GM20000 (cell line): ENCODE measurements at regions not wholly inside any gene's neighbourhood (a gene's known extent, or its start where the extent isn't known, plus 50 kb on each side); places are given as distances from the start of the nearest gene placed in this dataset.
"Not testable (repeated sequence)": the region's sequence is repeated elsewhere in the genome, so short reads cannot be mapped to it uniquely, and the experiment has no call there.

Source experiments
- DNase-seq: peaks from one replicate; pipeline ENCODE4 v3.0.0; 2012; ENCODE audit warnings: low spot score
- TF ChIP-seq, protein P1 (sequence below): IDR thresholded peaks from 2 replicates; pipeline ENCODE4 v1.5.1; 2012; ENCODE audit warnings: mild to moderate bottlenecking, control low read depth; ENCODE audit errors: extremely low read depth, missing control alignments

DNA sequence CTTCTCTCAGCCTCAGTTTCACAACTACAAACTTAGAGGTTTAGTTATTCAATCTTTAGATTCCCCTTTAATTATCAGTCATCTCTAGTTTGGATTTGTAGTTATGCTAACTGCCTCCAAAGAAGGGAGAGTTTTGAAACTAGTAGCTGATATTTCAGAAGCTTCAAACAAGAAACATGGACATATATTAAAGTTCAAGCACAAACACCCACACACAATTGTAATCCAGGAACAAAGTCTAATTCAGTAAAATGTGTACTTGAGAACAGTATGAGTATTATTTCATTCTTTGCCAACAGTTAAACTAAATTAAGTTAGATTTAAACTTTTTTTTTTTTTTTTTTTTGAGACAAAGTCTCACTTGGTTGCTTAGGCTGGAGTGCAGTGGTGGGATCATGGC is 71.2 kb upstream of the ABCA1 start:
- TF ChIP-seq, protein P1, sequence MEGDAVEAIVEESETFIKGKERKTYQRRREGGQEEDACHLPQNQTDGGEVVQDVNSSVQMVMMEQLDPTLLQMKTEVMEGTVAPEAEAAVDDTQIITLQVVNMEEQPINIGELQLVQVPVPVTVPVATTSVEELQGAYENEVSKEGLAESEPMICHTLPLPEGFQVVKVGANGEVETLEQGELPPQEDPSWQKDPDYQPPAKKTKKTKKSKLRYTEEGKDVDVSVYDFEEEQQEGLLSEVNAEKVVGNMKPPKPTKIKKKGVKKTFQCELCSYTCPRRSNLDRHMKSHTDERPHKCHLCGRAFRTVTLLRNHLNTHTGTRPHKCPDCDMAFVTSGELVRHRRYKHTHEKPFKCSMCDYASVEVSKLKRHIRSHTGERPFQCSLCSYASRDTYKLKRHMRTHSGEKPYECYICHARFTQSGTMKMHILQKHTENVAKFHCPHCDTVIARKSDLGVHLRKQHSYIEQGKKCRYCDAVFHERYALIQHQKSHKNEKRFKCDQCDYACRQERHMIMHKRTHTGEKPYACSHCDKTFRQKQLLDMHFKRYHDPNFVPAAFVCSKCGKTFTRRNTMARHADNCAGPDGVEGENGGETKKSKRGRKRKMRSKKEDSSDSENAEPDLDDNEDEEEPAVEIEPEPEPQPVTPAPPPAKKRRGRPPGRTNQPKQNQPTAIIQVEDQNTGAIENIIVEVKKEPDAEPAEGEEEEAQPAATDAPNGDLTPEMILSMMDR, result no peak
- no peak for DNase-seq

DNA sequence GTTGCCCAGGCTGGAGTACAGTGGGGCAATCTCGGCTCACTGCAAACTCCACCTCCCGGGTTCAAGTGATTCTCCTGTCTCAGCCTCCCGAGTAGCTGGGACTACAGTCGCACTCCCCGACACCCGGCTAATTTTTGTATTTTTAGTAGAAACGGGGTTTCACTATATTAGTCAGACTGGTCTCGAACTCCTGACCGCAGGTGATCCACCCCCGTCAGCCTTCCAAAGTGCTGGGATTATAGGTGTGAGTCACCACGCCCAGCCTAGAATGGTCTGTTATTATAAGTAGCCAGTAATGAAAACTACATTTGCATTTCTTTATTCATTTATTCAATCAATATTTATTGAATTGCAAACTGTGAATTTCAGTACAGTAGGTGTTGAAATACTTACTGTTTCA is 72.6 kb upstream of the ABCA1 start:
- not testable (repeated sequence) for DNase-seq

DNA sequence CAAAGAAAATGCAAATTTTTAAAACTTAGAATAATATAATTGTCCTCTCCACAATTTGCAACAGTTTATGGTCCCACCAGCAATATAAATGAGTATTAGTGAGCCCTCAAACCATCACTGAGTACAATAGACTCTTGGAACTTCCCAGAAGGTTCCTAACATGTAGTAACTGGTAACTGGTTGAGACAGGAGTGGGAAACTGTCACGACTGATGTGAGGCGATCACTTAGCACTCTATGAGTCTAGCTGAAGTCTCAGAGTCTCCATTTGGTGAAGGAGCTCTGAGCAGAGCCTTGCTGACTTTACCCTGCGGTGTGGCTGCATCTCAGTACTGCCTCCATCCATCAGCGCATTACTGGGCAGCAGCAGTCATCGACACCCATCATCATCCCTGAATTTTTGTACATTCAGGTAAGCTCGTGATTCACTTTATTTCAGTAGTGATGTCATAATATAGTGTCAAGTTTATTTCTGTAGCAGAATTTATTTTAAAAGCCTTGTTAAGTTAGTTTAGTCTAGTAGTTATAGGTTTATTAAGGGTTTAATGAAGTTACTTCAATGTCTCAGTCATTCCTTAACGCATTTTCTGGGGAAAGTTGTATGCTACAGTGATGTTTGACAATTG is 76.6 kb upstream of the ABCA1 start:
- TF ChIP-seq, protein P1, result no peak

DNA sequence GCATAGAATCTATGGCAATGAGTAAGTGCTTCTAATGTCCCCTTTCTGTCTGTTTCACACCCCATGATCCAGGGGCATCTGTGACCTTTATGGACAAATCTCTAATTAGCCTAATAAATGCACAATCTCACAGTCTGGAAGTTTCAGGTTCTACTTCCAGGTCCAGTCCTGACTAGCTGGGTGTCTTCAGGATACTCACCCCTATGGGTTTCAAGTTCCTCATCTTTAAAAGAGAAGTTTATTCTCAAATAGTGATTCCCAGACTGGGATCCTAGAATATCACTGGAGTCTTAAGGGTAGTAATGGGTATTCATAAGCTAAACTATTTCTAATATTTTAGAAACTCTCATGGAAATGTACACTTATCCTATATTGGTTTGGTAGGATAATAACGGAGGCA is 77.2 kb upstream of the ABCA1 start:
- TF ChIP-seq, protein P1, result no peak
- DNase-seq, result no peak

More for the DNA sequence above, 76.6 kb upstream of the ABCA1 start:
- DNase-seq, result no peak

DNA sequence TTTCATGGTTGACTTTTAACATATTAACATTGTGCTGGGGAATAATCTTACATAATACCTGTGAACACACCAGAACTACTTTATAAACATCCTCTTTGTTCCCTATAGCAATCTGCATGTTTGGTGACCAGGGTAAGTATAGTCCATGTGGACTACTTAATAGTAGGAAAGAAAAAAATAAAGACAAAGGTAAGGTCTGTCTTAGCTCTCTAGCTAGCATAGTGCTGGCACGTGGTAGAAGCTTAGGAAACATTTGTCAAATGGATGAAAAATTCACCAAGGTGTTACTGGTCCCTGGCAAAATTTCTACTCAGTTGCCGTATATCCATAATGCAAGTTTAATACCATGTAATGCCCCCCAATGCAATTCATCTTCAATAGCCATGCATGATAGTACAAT is 78.6 kb upstream of the ABCA1 start:
- no peak for DNase-seq
- TF ChIP-seq, protein P1, result no peak

DNA sequence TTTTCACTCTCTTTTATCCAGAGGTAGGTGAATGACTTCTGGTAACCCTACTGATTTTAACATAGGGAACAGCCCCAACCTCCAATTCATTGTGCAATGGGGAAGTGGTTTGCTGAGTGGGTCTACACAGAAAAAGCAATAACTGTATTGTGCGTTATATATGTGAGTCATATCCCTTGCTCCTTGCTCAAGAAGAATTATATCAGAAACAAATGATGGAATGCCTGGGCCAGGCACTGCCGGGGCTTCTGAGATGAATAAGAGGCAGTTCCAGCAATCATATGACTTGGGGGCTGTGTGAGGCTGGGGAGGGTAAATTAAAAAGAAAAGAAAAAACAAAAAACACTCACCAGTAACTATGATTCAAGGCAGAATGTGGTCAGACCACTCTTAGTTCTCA is 79.2 kb upstream of the ABCA1 start:
- TF ChIP-seq, protein P1, result no peak
- DNase-seq, result no peak

DNA sequence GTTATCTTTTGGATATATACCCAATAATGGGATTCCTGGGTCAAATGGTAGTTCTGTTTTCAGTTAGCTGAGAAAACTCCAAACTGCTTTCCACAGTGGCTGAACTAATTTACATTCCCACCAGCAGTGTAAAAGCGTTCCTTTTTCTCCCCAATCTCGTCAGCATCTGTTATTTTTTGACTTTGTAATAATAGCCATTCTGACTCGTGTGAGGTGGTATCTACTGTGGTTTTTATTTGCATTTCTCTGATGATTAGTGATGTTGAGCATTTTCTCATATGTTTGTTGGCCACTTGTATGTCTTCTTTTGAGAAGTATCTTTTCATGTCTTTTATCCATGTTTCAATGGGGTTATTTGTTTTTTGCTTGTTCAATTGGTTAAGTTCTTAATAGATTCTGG is 82.1 kb upstream of the ABCA1 start:
- not testable (repeated sequence) for DNase-seq

DNA sequence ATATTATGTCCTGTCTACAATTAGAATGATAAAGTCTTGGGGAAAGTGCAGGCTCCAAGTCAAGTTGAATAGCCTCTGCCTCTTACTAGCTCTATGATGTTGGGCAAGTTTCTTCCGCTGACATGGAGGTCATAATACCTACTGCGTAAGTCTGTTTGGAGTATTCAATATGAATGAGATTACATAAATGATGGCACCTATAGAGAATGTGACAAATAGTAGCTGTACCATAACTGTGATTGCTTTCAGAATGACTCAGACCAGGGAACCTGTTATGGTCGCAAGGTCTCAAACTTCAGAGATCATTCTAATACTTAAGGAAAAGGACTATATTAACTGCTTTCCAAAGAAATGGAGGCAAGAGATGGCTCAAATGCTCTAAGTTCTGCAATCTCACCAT is 94.0 kb upstream of the ABCA1 start:
- no peak for DNase-seq
- TF ChIP-seq, protein P1, result no peak

DNA sequence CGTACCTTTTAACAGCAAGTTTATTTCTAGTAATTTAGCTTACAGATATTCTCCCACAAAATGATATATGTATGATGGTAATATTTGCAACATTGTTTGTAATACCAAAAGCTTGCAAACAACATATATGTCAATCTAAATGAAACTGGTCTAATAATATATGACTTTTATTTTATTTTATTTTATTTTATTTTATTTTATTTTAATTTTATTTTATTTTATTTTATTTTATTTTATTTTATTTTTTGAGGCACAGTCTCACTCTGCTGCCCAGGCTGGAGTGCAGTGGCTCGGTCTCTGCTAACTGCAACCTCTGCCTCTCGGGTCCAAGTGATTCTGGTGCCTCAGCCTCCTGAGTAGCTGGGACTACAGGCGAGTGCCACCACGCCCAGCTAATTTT is 94.6 kb upstream of the ABCA1 start:
- not testable (repeated sequence) for DNase-seq
